HG02623 (cell line): ENCODE measurements at regions not wholly inside any gene's neighbourhood (a gene's known extent, or its start where the extent isn't known, plus 50 kb on each side); places are given as distances from the start of the nearest gene placed in this dataset.
"Not testable (repeated sequence)": the region's sequence is repeated elsewhere in the genome, so short reads cannot be mapped to it uniquely, and the experiment has no call there.

Experiments used
- ATAC-seq: cut with Tn5 transposase; IDR thresholded peaks from one replicate; pipeline ENCODE4 v1.9.1; 2021; ENCODE audit warnings: moderate library complexity; ENCODE audit not compliant: unreplicated experiment

GRCh38 chr15:87727073-87727472 lies 529.5 kb downstream of the NTRK3 start:
- ATAC-seq = no peak

DNA sequence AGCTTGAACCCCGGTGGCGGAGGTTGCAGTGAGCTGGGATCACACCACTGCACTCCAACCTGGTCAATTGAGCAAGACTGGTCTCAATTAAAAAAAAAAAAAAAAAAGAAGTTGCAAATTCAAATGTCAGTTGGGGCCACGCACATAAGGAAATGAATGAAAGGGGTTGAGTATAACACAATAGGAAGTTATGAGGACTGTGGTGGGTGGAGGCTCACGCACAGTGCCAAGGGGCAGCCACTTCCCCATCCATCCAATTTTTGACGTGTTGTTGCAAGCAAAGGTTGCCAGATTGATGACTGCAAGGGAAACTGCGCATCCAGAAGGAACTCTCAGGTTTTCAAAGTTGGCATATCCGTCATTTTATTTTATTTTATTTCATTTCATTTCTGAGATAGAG lies 532.2 kb downstream of the NTRK3 start:
- ATAC-seq = no peak

- no peak for ATAC-seq
Measured at GRCh38 chr15:87722941-87723691, 533.4 kb downstream of the NTRK3 start.

DNA sequence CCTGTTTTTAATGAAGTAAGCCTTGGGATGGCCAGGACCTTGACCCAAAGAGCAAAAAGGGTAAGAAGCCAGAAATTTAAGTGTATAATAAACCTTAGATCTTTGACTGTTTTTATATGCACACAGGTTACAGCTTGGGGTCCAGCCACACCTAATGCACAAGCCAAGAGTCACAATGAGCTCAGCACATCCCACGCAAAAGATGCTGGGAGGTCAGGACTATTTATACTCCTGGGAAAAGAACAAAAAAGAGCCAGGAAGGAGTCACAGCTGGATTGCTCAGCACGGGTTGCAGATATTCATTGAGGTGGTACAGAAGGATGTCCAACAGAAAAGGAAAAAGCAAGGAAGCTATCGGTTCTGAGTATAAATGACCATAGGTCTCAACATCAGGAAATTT lies 536.3 kb downstream of the NTRK3 start:
- ATAC-seq = no peak

GRCh38 chr15:87716422-87716821 lies 540.1 kb downstream of the NTRK3 start:
- no peak for ATAC-seq

DNA sequence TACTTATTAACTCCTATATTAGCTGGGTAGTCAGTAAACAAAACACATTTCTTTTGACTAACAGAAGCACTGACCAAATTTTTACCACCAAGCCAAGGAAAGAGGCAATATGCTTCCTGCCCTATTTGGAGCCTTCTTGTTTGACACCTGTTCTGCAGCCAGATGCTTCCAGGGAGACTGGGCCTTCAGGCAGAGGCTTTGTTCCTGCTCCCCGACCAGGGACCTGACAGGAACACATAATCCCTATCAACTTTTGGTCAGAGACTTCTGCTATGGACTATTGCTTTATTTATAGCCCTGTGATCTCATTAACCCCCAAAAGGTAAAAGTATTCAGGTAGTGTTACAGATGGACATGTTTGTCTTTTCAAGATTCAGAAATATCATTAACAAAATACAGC lies 541.3 kb downstream of the NTRK3 start:
- ATAC-seq = no peak

- no peak for ATAC-seq
Measured at GRCh38 chr15:87713475-87713879, 543.1 kb downstream of the NTRK3 start.

- ATAC-seq = no peak
Measured at GRCh38 chr15:87712211-87712610, 544.3 kb downstream of the NTRK3 start.

DNA sequence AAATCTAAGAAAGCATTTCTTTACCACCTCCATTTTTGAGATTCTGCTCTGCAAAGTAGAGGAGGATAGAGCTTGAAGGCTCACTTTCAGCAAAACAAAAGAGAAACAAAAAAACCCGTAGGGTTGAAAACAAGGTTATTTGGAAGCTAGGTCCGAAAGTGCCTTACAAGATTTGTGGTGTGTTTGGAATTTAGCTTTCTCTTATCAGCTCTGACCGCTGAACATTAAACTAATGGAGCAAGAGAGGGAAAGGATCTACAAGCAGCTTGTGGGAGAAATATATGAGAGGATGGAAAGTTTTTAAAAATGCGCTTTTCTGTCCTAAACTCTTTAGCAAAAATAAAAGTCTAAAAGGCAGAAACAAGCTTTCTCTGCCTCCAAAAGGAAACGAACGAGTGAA lies 545.5 kb downstream of the NTRK3 start:
- no peak for ATAC-seq

GRCh38 chr15:87710406-87710805 lies 546.1 kb downstream of the NTRK3 start:
- ATAC-seq = no peak

DNA sequence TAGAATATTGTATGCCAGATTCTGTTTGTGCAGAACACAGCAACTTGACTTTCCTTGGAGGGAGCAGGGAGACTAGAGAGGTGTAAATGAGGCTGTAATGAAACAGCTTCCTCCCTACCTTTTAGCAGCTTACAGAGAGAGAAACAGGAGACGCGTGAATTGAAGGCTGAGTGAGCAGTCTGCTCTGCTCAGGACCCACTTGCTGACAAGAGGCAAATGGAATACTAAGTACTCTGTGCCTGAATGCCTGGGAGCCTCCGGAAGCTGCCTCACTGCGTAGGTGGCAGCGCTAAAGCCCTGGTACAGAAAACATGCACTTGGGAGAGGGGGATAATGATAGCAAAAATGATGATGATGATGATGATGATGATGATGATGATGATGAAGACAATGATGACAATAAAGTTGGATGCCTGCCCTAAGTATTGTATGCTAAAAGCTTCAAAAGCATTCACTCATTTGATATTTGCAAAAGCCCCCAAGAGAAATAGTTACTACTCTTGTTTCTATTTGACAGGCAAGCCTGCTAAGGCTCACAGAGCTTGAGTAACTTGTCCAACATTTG lies 548.9 kb downstream of the NTRK3 start:
- ATAC-seq = no peak

- no peak for ATAC-seq
Measured at GRCh38 chr15:87707071-87707470, 549.5 kb downstream of the NTRK3 start.

DNA sequence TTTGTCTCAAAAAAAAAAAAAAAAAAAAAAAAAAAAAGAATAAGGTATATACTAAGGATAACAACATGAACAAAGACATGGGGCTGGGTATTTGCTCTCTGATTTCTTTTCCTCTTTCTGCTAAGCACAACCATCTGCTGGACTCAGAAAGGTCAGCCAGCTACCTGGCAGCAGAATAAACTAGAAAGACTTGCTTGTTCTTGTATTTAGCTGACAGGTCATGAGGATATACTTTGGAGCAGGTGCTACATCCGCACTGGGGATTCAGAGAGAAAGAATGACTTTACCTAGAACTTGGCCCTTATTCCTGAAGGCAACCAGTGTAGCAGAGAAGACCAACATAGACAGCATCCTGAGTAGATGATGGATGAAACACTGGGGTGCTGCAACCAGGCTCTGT lies 550.5 kb downstream of the NTRK3 start:
- no peak for ATAC-seq

DNA sequence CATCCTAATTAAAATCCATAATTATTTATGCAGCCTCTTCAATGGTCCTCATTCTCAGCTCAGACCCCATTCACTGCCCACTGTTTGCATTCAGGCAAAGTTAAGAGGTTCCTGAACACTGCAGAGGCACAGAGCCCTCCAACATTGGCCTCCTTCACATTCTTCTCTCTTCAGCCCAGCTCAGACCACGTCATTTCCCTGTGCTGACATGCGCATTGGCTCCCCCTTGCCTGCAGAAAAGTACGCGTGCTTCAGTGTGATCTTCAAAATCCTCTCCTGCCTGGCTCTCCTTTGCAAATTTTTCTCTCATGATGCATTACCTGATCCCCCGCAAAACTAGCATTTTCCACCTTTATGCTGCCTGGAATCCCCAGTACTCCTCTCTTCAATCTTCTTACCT lies 552.3 kb downstream of the NTRK3 start:
- no peak for ATAC-seq

DNA sequence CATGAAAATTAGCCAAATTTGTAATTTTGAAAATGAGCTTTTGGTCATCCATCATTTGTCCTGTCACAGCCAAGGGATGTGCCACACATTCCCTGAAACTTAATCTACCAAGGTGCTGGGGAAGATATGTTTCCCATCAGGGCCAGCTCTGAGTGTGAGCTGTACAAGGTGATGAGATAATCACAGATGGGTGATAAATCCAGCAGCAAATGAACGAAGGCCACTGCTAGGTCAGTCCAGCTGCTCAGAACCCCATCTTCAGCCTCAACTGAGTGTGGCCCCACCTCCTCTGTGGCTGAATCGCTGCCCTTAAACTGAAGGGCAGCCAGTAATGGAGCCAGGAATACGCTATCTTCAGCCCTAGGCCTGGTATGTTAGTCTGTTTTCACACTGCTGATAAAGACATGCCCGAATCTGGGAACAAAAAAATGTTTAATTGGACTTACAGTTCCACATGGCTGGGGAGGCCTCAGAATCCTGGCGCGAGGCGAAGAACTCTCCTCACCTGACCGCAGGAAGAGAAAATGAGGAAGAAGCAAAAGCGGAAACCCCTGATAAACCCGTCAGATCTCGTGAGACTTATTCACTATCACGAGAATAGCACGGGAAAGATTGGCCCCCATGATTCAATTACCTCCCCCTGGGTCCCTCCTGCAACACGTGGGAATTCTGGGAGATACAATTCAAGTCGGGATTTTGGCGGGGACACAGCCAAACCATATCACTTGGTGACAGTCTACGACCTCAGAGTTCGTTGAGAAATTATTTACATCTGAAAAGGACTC lies 553.0 kb downstream of the NTRK3 start:
- ATAC-seq = no peak

- no peak for ATAC-seq
Measured at GRCh38 chr15:87702270-87702669, 554.3 kb downstream of the NTRK3 start.

GRCh38 chr15:87698467-87698866 lies 558.1 kb downstream of the NTRK3 start:
- ATAC-seq = not testable (repeated sequence)

DNA sequence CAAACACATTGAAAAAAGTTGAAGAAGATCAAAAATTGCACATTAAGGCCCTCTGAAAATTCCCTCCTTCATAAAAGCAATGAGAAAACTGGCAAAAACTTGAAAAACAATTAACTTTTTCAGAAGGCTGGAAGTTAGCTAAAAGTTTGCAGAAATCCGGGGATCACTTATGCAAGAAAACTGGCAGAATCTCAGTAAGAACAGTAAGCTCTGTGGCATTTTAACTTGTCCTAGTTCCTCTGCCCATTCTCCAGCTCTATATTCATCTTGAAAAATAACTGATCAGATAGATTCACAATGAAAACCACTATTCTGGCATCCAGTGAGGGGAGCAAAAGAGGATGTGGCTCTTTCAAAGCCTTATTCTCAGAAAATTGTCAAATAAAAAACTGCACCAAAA lies 566.8 kb downstream of the NTRK3 start:
- no peak for ATAC-seq

DNA sequence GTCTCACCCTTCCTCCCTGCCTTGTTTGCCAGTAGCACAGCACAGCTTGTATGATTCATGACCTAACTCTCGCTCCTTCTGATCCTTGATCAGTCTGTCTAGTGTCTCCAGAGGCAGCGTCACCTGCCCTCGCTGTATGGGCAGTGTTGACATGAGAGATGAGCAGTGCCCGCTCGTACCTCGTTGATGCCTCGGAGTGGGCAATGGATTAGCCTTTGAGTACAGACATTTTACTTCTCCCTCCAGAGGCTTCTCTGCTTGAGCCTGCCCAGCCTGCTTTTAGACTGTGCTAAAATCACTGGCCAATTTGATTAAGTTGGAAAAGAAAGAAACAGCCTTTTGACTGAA lies 569.0 kb downstream of the NTRK3 start:
- ATAC-seq = no peak

GRCh38 chr15:87686841-87687522 lies 569.6 kb downstream of the NTRK3 start:
- no peak for ATAC-seq

GRCh38 chr15:87686339-87686738 lies 570.2 kb downstream of the NTRK3 start:
- no peak for ATAC-seq

- no peak for ATAC-seq
Measured at GRCh38 chr15:87682527-87682926, 574.0 kb downstream of the NTRK3 start.
